Stimulated activated naive CD8-positive, alpha-beta T cell treated with anti-CD3 and anti-CD28 coated beads, Interleukin-15, amount 100 ng/mL, for 72 hours (primary cell): ENCODE measurements at regions not wholly inside any gene's neighbourhood (a gene's known extent, or its start where the extent isn't known, plus 50 kb on each side); places are given as distances from the start of the nearest gene placed in this dataset.
A peak's percentile ranks its signal among the peaks of the same experiment; 100 is the strongest.
"Not testable (repeated sequence)": the region's sequence is repeated elsewhere in the genome, so short reads cannot be mapped to it uniquely, and the experiment has no call there.

Source experiments
- ATAC-seq: fragments of 150-1000 bp; cut with Tn5 transposase; 2 replicates; pipeline ENCODE4 v1.10.0; 2021; ENCODE audit warnings: mild to moderate bottlenecking, moderate library complexity
- DNase-seq, 2 donors: peaks; one replicate each; pipeline ENCODE4 v3.0.0; 2021 to 2022
- H3K27ac Mint-ChIP-seq, 2 donors: one replicate each; pipeline ENCODE4 v1.8.0; 2022; ENCODE audit warnings: mild to moderate bottlenecking in 2 of 2, mixed read lengths in 2 of 2, moderate library complexity in 2 of 2
- H3K27me3 Mint-ChIP-seq: one replicate; pipeline ENCODE4 v1.8.0; 2022; ENCODE audit warnings: mixed read lengths
- H3K4me1 Mint-ChIP-seq: one replicate; pipeline ENCODE4 v1.8.0; 2022; ENCODE audit warnings: mild to moderate bottlenecking, mixed read lengths
- H3K4me3 Mint-ChIP-seq, 2 donors: one replicate each; pipeline ENCODE4 v1.8.0; 2022; ENCODE audit warnings: mild to moderate bottlenecking in 2 of 2, mixed read lengths in 2 of 2, moderate library complexity in 1 of 2
- H3K9me3 Mint-ChIP-seq, 2 donors: one replicate each; pipeline ENCODE4 v1.8.0; 2022; ENCODE audit warnings: mixed read lengths in 2 of 2

DNA sequence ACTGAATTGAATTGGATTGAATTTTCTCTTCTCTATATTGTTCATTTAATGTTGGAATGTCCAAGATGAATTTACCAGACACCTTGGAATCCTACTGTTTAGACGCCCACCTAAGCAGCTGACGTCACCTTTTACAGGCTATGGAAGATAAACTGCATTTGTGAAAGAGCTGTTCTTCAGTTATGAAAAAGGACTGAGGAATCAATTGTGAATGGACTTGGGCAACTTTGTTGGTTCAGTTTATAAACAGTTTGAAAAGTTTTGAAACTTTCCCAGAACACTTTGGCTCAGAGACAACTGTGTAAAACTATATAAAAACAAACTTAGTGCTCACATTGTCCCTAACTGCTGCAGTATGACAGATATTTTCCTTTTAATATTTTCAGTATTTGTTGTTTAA, 590.8 kb upstream of the SPRY2 start:
- Mint-ChIP-seq H3K27me3 (no peaks in the 10 kb centered on the region), H3K27ac (peak overlapping the region in 1 of 2 donors; percentile 72), H3K4me1 (no peaks in the 10 kb centered on the region), H3K9me3 (no peaks in the 10 kb centered on the region), H3K4me3 (no peak overlapping the region)
- DNase-seq (no peak), ATAC-seq (no peak)

DNA sequence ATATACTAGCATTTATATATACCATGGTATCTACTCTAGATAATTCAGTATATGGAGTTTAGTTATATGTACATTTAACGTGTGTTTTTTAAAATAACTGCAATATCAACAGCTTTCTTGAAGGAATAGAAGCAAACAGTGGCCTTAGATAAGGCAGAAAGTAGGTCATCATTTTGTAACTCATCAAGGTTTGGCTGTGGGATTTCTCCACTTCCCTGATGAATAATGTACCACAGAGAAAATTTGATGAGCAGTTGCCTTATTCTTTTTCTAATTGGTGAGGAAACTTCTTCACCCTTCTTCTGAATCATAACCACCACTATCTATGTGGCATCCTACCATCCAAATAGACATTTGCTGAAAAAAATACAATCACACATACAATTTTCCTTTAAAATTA, 590.2 kb upstream of the SPRY2 start:
- H3K4me3 Mint-ChIP-seq, result no peak overlapping the region
- H3K4me1 Mint-ChIP-seq, result no peaks in the 10 kb centered on the region
- H3K9me3 Mint-ChIP-seq, result no peaks in the 10 kb centered on the region
- ATAC-seq, result no peak
- H3K27ac Mint-ChIP-seq, result no peak overlapping the region
- H3K27me3 Mint-ChIP-seq, result no peaks in the 10 kb centered on the region
- DNase-seq, result no peak

DNA sequence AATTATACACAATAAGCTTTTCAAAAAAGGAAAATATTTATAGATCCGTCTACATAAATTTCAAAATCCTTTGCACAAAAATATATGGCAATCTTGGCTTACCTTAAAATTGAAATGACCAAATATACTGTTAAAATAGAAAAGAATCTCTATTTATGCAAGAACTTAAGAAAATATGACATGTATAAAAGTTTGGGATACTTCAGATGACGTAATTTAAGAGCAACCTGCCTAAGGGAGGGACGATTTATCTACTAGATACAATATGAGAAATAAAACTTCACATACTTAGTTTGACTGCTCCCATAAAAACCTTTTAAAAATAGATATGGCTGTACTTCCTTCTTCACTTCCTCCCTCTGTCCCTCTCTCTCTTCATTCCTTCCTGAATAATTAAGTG, 587.3 kb upstream of the SPRY2 start:
- H3K4me3 Mint-ChIP-seq, result no peak overlapping the region
- no peak for ATAC-seq
- no peak for DNase-seq
- H3K9me3 Mint-ChIP-seq, result no peaks in the 10 kb centered on the region
- no peaks in the 10 kb centered on the region for H3K4me1 Mint-ChIP-seq
- H3K27me3 Mint-ChIP-seq, result no peaks in the 10 kb centered on the region
- H3K27ac Mint-ChIP-seq, result no peak overlapping the region

DNA sequence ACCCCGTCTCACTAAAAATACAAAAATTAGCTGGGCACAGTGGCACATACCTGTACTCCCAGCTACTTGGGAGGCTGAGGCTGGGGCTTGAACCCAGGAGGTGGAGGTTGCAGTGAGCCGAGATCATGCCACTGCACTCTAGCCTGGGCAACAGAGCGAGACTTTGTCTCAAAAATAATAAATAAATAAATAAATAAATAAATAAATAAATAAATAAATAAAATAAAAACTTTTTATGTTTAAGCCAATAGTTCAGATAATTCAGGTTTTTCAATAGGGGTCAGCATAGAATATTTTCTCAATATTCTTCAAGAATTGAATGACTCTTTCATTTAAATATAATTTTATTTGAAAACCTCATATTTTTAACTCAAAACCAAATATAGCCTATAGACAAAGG, 585.1 kb upstream of the SPRY2 start:
- not testable (repeated sequence) for H3K4me3 Mint-ChIP-seq, H3K9me3 Mint-ChIP-seq, DNase-seq, H3K27ac Mint-ChIP-seq, H3K27me3 Mint-ChIP-seq, H3K4me1 Mint-ChIP-seq, ATAC-seq

DNA sequence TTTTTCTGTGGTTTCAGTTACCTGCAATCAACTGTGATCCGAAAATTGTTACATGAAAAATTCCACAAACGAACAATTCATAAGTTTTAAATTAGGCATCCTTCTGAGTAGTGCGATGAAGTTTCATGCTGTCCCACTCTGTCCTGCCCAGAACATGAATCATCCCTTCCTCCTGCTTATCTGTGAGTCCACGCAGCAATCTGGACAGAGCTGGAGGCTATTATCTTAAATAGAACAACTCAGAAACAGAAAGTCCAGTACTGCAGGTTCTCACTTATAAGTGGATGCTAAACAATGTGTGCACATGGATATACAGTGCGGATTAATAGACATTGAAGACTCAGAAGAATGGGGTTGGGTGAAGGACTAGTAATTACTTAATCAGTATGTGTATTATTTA, 583.7 kb upstream of the SPRY2 start:
- no peaks in the 10 kb centered on the region for H3K27me3 Mint-ChIP-seq
- DNase-seq (no peak), ATAC-seq (no peak)
- H3K9me3 Mint-ChIP-seq, result no peaks in the 10 kb centered on the region
- no peak overlapping the region for H3K4me3 Mint-ChIP-seq
- no peak overlapping the region for H3K27ac Mint-ChIP-seq
- H3K4me1 Mint-ChIP-seq, result no peaks in the 10 kb centered on the region

DNA sequence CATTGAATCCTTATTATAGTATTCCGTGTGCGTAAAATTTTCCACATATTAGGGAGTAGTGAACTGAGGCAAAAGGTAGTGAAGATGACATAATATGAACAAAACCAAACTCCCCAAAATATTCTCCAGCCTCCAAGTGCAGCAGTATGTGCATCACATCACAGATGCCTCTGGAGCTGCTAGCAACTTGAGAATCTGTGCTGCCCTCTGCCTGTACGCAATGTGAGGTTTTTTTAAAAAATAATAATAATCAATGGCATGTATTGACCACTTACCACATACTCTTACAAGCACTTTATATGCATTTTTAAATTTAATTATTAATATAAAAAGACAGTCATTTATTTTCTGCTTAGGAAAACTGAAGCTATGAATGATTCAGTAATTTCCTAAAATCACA, 583.0 kb upstream of the SPRY2 start:
- H3K27me3 Mint-ChIP-seq, result no peaks in the 10 kb centered on the region
- H3K27ac Mint-ChIP-seq, result no peak overlapping the region
- H3K9me3 Mint-ChIP-seq, result no peaks in the 10 kb centered on the region
- H3K4me1 Mint-ChIP-seq, result no peaks in the 10 kb centered on the region
- H3K4me3 Mint-ChIP-seq, result no peak overlapping the region
- no peak for ATAC-seq
- no peak for DNase-seq

DNA sequence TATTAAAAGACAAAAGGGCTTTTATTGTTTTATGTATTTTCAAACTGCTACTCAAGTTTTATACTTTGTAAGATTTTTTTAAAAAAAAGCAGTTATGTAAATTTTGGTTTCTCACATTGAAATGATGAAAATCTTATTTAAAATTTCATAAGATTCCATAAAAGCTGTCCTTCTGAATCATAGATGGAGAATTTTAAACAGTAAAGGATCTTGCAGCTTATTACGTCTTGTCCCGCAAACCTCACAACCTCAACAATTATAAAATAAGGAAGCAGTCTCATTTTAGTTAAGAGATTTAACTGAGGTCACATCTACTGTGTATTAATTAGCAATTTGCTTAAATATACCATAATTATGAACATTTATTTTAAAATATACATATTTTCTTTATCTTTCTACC, 581.0 kb upstream of the SPRY2 start:
- no peaks in the 10 kb centered on the region for H3K27me3 Mint-ChIP-seq
- H3K9me3 Mint-ChIP-seq, result no peaks in the 10 kb centered on the region
- H3K4me1 Mint-ChIP-seq, result no peaks in the 10 kb centered on the region
- ATAC-seq, result no peak
- no peak overlapping the region for H3K4me3 Mint-ChIP-seq
- no peak overlapping the region for H3K27ac Mint-ChIP-seq
- no peak for DNase-seq

DNA sequence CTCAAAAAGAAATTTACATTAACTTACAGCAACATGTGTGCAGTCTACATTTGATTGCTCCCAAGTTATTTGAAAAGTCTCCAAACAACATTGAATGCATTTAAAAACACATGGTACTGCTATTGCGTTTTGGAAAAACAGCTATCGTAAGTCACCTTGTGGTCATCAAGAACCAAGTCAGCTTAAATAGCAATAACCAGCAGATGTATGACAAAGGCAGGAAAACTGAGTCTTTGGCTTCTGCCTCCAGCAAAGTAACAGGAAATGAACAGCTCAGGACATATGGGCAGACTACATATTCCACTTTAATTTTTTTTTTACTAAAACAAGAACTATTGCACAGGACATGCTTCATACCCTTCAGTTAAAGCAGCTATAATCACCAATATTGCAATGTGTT, 580.6 kb upstream of the SPRY2 start:
- DNase-seq, result no peak
- Mint-ChIP-seq H3K27me3 (no peaks in the 10 kb centered on the region), H3K4me3 (no peak overlapping the region), H3K9me3 (no peaks in the 10 kb centered on the region), H3K4me1 (no peaks in the 10 kb centered on the region), H3K27ac (no peak overlapping the region)
- no peak for ATAC-seq

DNA sequence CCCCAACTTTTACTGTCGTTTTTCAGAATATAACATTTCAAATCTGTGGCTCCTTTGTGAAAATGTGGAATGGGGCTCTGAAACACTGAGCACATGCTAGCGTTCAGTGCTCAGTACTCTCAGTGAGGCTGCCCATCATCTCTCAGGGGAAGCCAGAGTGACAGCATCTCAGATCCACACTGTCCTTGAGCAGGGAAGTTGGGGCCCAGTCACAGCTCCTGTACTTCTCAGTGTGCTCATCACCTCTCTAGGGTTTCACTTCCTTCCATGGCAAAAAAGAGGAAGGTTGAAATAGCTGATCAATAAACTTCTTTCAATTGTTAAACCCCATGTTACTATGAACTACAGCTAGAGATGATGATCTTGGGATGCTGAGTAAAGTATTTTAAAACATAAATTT, 565.9 kb upstream of the SPRY2 start:
- no peaks in the 10 kb centered on the region for H3K27me3 Mint-ChIP-seq
- no peaks in the 10 kb centered on the region for H3K4me1 Mint-ChIP-seq
- no peak for ATAC-seq
- no peak overlapping the region for H3K27ac Mint-ChIP-seq
- peaks cover 0 to 7% of the 10 kb centered on the region in 2 donors for H3K9me3 Mint-ChIP-seq
- no peak overlapping the region for H3K4me3 Mint-ChIP-seq
- DNase-seq, result no peak

DNA sequence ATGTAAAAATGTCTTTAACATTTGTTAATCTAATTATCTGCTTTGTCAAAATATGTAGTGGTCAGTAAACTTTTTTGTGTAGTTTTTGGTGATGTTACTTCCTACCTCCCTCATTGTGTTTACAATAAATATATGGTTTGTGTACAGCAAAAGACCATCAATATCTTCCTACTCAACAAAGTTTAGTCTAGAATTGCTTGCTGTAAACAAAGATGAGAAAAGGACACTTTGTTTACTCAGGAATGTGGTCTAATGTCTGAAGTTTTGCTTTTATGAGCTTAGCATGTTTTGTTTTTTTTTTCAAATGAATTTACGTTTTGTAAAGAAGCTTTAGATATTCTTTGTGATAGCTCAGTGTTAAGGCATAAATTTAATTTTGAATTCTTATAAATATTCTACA, 563.5 kb upstream of the SPRY2 start:
- H3K4me1 Mint-ChIP-seq, result no peaks in the 10 kb centered on the region
- H3K9me3 Mint-ChIP-seq, result no peaks in the 10 kb centered on the region
- no peak overlapping the region for H3K27ac Mint-ChIP-seq
- DNase-seq (no peak), ATAC-seq (no peak)
- H3K27me3 Mint-ChIP-seq, result no peaks in the 10 kb centered on the region
- no peak overlapping the region for H3K4me3 Mint-ChIP-seq

DNA sequence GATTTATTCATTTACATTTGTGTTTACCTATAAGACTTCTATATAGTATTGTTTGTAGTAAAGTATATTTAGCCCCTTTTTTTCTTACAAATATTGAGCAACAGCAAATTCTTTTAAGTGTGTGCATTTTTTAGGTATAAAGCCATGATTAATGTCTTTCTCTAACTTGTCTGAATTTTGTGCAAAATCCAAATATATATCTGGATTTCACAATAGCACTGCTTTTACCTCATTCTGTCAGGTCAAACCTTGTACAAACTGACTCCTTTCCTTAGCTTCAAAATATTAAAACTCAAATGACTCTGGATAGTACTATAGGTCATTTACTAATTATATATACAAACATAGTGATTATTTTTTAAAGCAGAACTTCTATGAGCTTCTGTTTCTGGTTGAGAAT, 563.0 kb upstream of the SPRY2 start:
- Mint-ChIP-seq H3K9me3 (no peaks in the 10 kb centered on the region), H3K27me3 (no peaks in the 10 kb centered on the region), H3K4me3 (no peak overlapping the region), H3K4me1 (no peaks in the 10 kb centered on the region), H3K27ac (no peak overlapping the region)
- no peak for ATAC-seq
- DNase-seq, result no peak

DNA sequence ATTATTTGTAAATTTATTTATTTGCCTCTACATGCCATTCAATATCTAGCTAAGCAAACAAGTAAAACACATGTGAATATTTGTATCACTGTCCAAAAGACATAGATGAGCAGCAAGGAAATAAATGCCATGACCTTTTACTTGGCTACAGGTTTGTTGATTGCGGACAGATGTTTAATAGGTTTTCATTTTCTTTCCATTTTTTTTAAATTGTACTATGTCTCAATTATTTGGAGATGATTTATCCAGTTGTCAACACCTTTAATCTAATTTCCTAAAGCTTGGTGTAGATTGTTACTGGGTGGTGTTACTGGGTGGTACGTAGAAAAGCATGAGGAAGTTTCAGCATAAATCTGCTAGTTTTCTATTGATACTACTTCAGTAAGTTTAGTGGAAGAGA, 560.6 kb upstream of the SPRY2 start:
- H3K9me3 Mint-ChIP-seq, result peaks cover 0 to 7% of the 10 kb centered on the region in 2 donors
- ATAC-seq, result no peak
- H3K27ac Mint-ChIP-seq, result no peak overlapping the region
- no peaks in the 10 kb centered on the region for H3K4me1 Mint-ChIP-seq
- DNase-seq, result no peak
- H3K27me3 Mint-ChIP-seq, result no peaks in the 10 kb centered on the region
- H3K4me3 Mint-ChIP-seq, result no peak overlapping the region

DNA sequence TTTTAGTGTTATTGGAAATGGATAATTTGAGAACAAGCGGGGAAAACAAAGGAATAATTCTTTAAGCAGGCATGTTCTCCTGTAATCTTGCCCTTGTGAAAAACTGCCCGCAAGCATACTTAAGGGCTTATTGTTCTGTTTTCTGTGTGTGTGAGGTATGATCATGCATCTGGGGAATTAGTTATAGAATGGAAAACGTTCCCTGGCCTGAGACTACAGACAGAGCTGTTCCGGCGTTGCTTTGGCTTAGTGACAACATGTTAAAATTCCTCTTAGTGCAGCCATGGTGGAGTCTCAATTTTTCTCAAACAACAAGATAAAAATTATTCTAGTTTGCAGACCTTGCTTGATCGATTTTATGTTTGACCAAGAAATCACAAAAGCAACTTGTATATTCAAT, 560.2 kb upstream of the SPRY2 start:
- peaks cover 0 to 7% of the 10 kb centered on the region in 2 donors for H3K9me3 Mint-ChIP-seq
- H3K4me1 Mint-ChIP-seq, result no peaks in the 10 kb centered on the region
- no peak overlapping the region for H3K27ac Mint-ChIP-seq
- no peaks in the 10 kb centered on the region for H3K27me3 Mint-ChIP-seq
- ATAC-seq (no peak), DNase-seq (no peak)
- no peak overlapping the region for H3K4me3 Mint-ChIP-seq

DNA sequence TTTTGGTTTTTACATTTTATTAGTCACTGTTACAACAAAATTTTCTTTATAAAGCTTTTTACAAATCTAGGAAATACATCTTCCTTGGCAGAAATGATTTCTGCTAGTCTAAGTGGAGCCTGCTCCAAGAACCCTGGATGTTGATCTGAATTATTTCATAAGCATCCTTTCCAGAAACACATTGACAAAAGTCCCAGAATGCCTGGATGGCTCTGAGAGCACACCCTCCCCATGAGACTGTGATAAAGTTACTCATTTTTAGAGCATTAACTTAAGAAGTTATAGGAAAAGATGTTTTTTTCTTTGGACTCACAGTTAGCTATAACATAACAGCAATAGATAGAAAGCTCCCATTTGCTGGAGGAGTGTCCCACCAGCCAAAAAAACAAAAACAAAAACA, 559.6 kb upstream of the SPRY2 start:
- ATAC-seq (no peak), DNase-seq (no peak)
- Mint-ChIP-seq H3K4me3 (no peak overlapping the region), H3K27me3 (no peaks in the 10 kb centered on the region), H3K27ac (no peak overlapping the region), H3K4me1 (no peaks in the 10 kb centered on the region), H3K9me3 (peaks cover 0 to 7% of the 10 kb centered on the region in 2 donors)

DNA sequence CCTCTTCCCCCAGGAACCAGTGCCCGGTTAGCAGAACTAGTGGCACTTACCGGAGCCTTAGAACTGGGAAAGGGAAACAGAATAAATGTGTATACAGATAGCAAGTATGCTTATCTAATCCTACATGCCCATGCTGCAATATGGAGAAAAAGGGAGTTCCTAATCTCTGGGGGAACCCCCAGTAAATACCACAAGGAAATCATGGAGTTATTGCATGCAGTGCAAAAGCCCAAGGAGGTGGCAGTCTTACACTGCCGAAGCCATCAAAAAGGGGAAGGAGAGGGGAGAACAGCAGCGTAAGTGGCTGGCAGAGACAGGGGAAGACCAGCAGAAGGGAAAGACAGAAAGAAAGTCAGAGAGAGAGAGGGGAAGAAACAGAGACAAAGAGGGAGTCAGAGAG, 556.7 kb upstream of the SPRY2 start:
- H3K4me1 Mint-ChIP-seq, H3K27me3 Mint-ChIP-seq, H3K27ac Mint-ChIP-seq, H3K4me3 Mint-ChIP-seq, H3K9me3 Mint-ChIP-seq, DNase-seq, ATAC-seq: not testable (repeated sequence)

DNA sequence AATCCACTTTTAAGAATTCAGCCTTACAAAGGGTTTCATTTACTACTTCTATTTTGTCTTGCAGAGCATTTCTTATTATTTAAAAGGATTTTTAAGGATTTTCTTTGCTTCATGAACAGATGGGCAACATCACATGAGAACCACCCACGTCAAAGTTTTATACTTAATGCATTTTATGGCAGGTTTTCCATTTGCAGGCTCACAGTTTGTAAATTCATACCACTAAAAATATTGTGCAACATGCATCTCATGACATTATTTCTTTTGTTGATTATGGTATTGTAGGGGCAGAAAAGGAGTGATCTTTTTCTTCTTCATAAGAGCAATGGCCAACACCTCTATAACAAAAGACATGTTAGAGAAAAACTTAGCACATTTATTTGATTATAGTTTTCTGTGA, 554.0 kb upstream of the SPRY2 start:
- Mint-ChIP-seq H3K27ac (no peak overlapping the region), H3K4me1 (no peaks in the 10 kb centered on the region), H3K27me3 (no peaks in the 10 kb centered on the region), H3K9me3 (peaks cover 7 to 8% of the 10 kb centered on the region in 2 donors), H3K4me3 (no peak overlapping the region)
- DNase-seq, result no peak
- ATAC-seq, result no peak

DNA sequence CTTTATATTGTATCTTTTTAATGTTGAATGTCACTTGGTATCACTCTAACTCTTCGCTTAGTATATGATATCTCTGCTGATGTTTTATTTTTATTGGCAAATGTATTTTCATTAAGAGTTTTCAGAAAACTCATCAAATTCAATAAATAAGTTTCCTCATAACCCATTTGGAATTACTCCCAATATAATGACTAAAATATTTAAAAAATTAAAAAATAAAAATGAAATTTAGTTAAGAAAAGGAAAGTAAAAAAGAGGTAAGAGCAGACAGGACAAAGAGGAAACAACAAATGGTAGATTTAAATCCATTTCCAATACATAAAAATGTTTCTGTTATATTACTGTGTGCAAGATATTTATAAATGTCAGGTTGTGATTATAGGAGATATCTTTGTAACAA, 548.9 kb upstream of the SPRY2 start:
- Mint-ChIP-seq H3K27ac (no peak overlapping the region), H3K9me3 (peaks cover 7 to 17% of the 10 kb centered on the region in 2 donors), H3K27me3 (no peaks in the 10 kb centered on the region), H3K4me3 (no peak overlapping the region), H3K4me1 (no peaks in the 10 kb centered on the region)
- ATAC-seq (no peak), DNase-seq (no peak)

DNA sequence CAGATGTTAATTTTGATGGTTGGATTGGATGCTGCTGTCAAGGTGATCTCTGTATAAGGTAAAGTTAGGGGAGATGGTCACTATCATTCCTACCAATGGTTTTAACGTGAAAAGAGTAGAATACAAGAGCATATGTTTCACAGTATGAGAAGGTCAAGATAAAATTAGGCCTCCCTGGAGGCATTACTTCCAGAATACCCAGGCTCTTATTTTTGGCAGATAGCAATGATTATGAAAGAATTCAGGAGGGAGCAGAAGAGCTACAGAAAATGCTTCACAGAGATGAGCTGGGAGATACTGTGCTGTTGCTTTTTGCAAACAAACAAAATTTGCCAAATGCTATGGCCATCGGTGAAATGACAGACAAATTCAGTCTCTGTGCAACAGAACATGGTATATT, 547.5 kb upstream of the SPRY2 start:
- no peak overlapping the region for H3K27ac Mint-ChIP-seq
- H3K9me3 Mint-ChIP-seq, result peaks cover 7 to 17% of the 10 kb centered on the region in 2 donors
- ATAC-seq (no peak), DNase-seq (no peak)
- no peak overlapping the region for H3K4me3 Mint-ChIP-seq
- H3K4me1 Mint-ChIP-seq, result no peaks in the 10 kb centered on the region
- no peaks in the 10 kb centered on the region for H3K27me3 Mint-ChIP-seq
